HCT116 (cell line): ENCODE measurements at regions not wholly inside any gene's neighbourhood (a gene's known extent, or its start where the extent isn't known, plus 50 kb on each side); places are given as distances from the start of the nearest gene placed in this dataset.

Source experiments
- ATAC-seq: fragments of 200-7000 bp; cut with Tn5 transposase; 2 replicates; pipeline ENCODE4 v1.9.1; 2020; ENCODE audit warnings: mild to moderate bottlenecking, moderate library complexity
- BruUV-seq: library from RNA; stranded (reverse); fragments of 400-500 nt; replicated peaks from 2 replicates; lab custom pipeline; 2021; lab: Mats Ljungman, UMichigan
- CTCF ChIA-PET: fragments of 300-600 bp; sonication (Branson Sonifier 250); formaldehyde crosslinking; loops from one replicate; lab custom pipeline; 2021; ENCODE audit warnings: antibody characterized with exemption; lab: Charles Lee
- POLR2A ChIA-PET: fragments of 300-600, 350-600 bp; sonication (Branson Sonifier 250); formaldehyde crosslinking; loops from one replicate; lab custom pipeline; 2021; ENCODE audit warnings: antibody characterized with exemption; lab: Charles Lee
- RAD21 ChIA-PET, 2 experiments: fragments of 300-600 bp; sonication (Branson Sonifier 250); formaldehyde crosslinking; loops; one replicate each; lab custom pipeline; 2023; ENCODE audit warnings: low total read pairs in 2 of 2; ENCODE audit not compliant: uncharacterized antibody in 2 of 2, unreplicated experiment in 2 of 2, low non-redundant PET in 1 of 2; lab: Charles Lee
- DNase-seq: peaks from one replicate; pipeline ENCODE4 v3.0.0-alpha.2; 2010; ENCODE audit warnings: low read depth, low spot score
- H2AFZ ChIP-seq: fragments of 200-600 bp; shearing (Covaris generic), sonication (generic); 2 replicates; pipeline ENCODE4 v1.6.1; 2017; ENCODE audit warnings: low read depth, mixed run types, mixed read lengths, antibody characterized with exemption, low read length; ENCODE audit not compliant: poor library complexity, severe bottlenecking
- H3K27ac ChIP-seq: 2 replicates; pipeline ENCODE4 v1.5.1; 2012; ENCODE audit warnings: low read depth, low read length
- H3K27me3 ChIP-seq: fragments of 200-600 bp; sonication (generic); 2 replicates; pipeline ENCODE4 v1.6.1; 2016; ENCODE audit warnings: mixed run types, low read length, mixed read lengths; ENCODE audit not compliant: insufficient read depth
- H3K36me3 ChIP-seq, 2 experiments: fragments of 200-500 bp in 1 of 2; fragments of 200-600 bp in 1 of 2; sonication (Bioruptor generic) in 1 of 2; sonication (generic) in 1 of 2; 2 replicates each; pipeline versions ENCODE4 v1.5.1 to v1.6.1; 2014 to 2016; ENCODE audit warnings: low read length in 2 of 2, inconsistent platforms in 1 of 2, mixed read lengths in 1 of 2, mixed run types in 1 of 2; ENCODE audit not compliant: insufficient read depth in 2 of 2, control insufficient read depth in 1 of 2
- H3K4me1 ChIP-seq, 2 experiments: fragments of 200-600 bp in 1 of 2; sonication (generic) in 1 of 2; 2 replicates each; pipeline versions ENCODE4 v1.5.1 to v1.6.1; 2012 to 2017; ENCODE audit warnings: low read length in 2 of 2, inconsistent platforms in 1 of 2, mild to moderate bottlenecking in 1 of 2, mixed read lengths in 1 of 2, mixed run types in 1 of 2, moderate library complexity in 1 of 2; ENCODE audit not compliant: insufficient read depth in 2 of 2, control insufficient read depth in 1 of 2
- H3K4me2 ChIP-seq: fragments of 200-600 bp; sonication (generic); 2 replicates; pipeline ENCODE4 v1.6.1; 2017; ENCODE audit warnings: mixed run types, low read length, mixed read lengths
- H3K4me3 ChIP-seq, 2 experiments: fragments of 200-600 bp in 1 of 2; sonication (generic) in 1 of 2; replicated peaks in 1 of 2; 2 replicates each; pipeline ENCODE4 v1.5.1; 2011 to 2016; ENCODE audit warnings: low read length in 2 of 2, control low read depth in 1 of 2, low read depth in 1 of 2, mild to moderate bottlenecking in 1 of 2, mixed read lengths in 1 of 2, mixed run types in 1 of 2
- H3K79me2 ChIP-seq: fragments of 200-600 bp; sonication (generic); 2 replicates; pipeline ENCODE4 v1.6.1; 2017; ENCODE audit warnings: mild to moderate bottlenecking, mixed run types, low read length, moderate library complexity, mixed read lengths; ENCODE audit not compliant: insufficient read depth
- H3K9ac ChIP-seq: fragments of 200-600 bp; sonication (generic); 2 replicates; pipeline ENCODE4 v1.6.1; 2016; ENCODE audit warnings: low read length, mixed read lengths
- H3K9me2 ChIP-seq: fragments of 200-600 bp; sonication (generic), shearing (Covaris generic); 2 replicates; pipeline ENCODE4 v1.6.1; 2017; ENCODE audit warnings: mixed run types, mild to moderate bottlenecking, moderate library complexity; ENCODE audit not compliant: insufficient read depth
- H3K9me3 ChIP-seq, 2 experiments: fragments of 200-500 bp in 1 of 2; fragments of 200-600 bp in 1 of 2; sonication (Bioruptor generic) in 1 of 2; sonication (generic) in 1 of 2; 2 replicates each; pipeline ENCODE4 v1.6.1; 2014 to 2017; ENCODE audit warnings: low read length in 2 of 2, mixed read lengths in 2 of 2, inconsistent platforms in 1 of 2, low read depth in 1 of 2, mild to moderate bottlenecking in 1 of 2, mixed run types in 1 of 2, moderate library complexity in 1 of 2; ENCODE audit not compliant: control insufficient read depth in 1 of 2, insufficient read depth in 1 of 2
- H4K20me1 ChIP-seq: fragments of 200-600 bp; sonication (generic), shearing (Covaris generic); 2 replicates; pipeline ENCODE4 v1.6.1; 2017; ENCODE audit warnings: mixed run types, mild to moderate bottlenecking, moderate library complexity; ENCODE audit not compliant: insufficient read depth
- EGR1 ChIP-seq: IDR thresholded peaks from 2 replicates; pipeline ENCODE4 v1.6.1; 2012; ENCODE audit warnings: low read depth
- ELF1 ChIP-seq: IDR thresholded peaks from 2 replicates; pipeline ENCODE4 v1.6.1; 2012; ENCODE audit warnings: low read depth, borderline replicate concordance
- EZH2 ChIP-seq: fragments of 200-600 bp; sonication (generic); IDR thresholded peaks from 2 replicates; pipeline ENCODE4 v1.6.1; 2017; ENCODE audit warnings: antibody characterized with exemption, mixed run types
- FOSL1 ChIP-seq: IDR thresholded peaks from 2 replicates; pipeline ENCODE4 v1.6.1; 2012; ENCODE audit warnings: low read depth
- JUND ChIP-seq: IDR thresholded peaks from 2 replicates; pipeline ENCODE4 v1.6.1; 2012
- POLR2A ChIP-seq: IDR thresholded peaks from 2 replicates; pipeline ENCODE4 v1.7.0; 2011; ENCODE audit warnings: borderline replicate concordance; ENCODE audit not compliant: insufficient read depth, insufficient read length; ENCODE audit errors: extremely low read depth
- POLR2AphosphoS5 ChIP-seq: IDR thresholded peaks from 2 replicates; pipeline ENCODE4 v1.6.1; 2011; ENCODE audit warnings: mild to moderate bottlenecking, low read depth, low read length, moderate library complexity
- SRF ChIP-seq: IDR thresholded peaks from 2 replicates; pipeline ENCODE4 v1.6.1; 2012; ENCODE audit warnings: low read depth
- YY1 ChIP-seq: IDR thresholded peaks from 2 replicates; pipeline ENCODE4 v1.6.1; 2011; ENCODE audit warnings: low read length, low read depth, moderate library complexity, mild to moderate bottlenecking; ENCODE audit not compliant: insufficient replicate concordance; ENCODE audit errors: extremely low read depth
- ZBTB33 ChIP-seq: IDR thresholded peaks from 2 replicates; pipeline ENCODE4 v1.6.1; 2011; ENCODE audit warnings: mild to moderate bottlenecking, low read length, moderate library complexity; ENCODE audit not compliant: insufficient replicate concordance; ENCODE audit errors: extremely low read depth
- ZNF274 ChIP-seq: fragments of 200-500 bp; sonication (Bioruptor generic); IDR thresholded peaks from 2 replicates; pipeline ENCODE4 v1.6.1; 2014; ENCODE audit warnings: mild to moderate bottlenecking, low read depth, low read length, inconsistent platforms
- intact Hi-C: fragments of 100-400 bp; cut with micrococcal nuclease; formaldehyde crosslinking; loops from 2 replicates; pipeline ENCODE4 v1.10.0; 2022

- H3K4me1 ChIP-seq, result no peaks in the 10 kb centered on the region
- no peak overlapping the region for H3K27ac ChIP-seq
- H2AFZ ChIP-seq, result no peak overlapping the region
- no peaks in the 10 kb centered on the region for H3K9me3 ChIP-seq
- ChIA-PET POLR2A (no interaction called here), CTCF (no interaction called here)
- no peak for TF ChIP-seq ELF1
- no peak for TF ChIP-seq ZNF274
- TF ChIP-seq SRF, result no peak
- TF ChIP-seq EZH2, result no peak
- TF ChIP-seq, all 23 proteins: peak for 0
- H3K36me3 ChIP-seq, result no peaks in the 10 kb centered on the region
- no peak for DNase-seq
- no peak for ATAC-seq
- H3K79me2 ChIP-seq, result no peaks in the 10 kb centered on the region
- no peak overlapping the region for H3K4me3 ChIP-seq
- no peak overlapping the region for H3K4me2 ChIP-seq
- intact Hi-C loops, result no loop called here
- BruUV-seq, result no TSS peak
- no peaks in the 10 kb centered on the region for H4K20me1 ChIP-seq
- H3K27me3 ChIP-seq, result no peaks in the 10 kb centered on the region
- RAD21 ChIA-PET, result no interaction called here
- H3K9me2 ChIP-seq, result no peaks in the 10 kb centered on the region
- no peak overlapping the region for H3K9ac ChIP-seq
These were observed 367.1 kb downstream of the GPD2 start for GRCh38 chr2:156803243-156803642.

GRCh38 chr2:156803967-156804366 is 367.8 kb downstream of the GPD2 start:
- H3K27ac ChIP-seq, result no peak overlapping the region
- intact Hi-C loops, result no loop called here
- H2AFZ ChIP-seq, result no peak overlapping the region
- H3K4me1 ChIP-seq, result no peaks in the 10 kb centered on the region
- no peaks in the 10 kb centered on the region for H3K36me3 ChIP-seq
- no TSS peak for BruUV-seq
- H3K79me2 ChIP-seq, result no peaks in the 10 kb centered on the region
- H3K27me3 ChIP-seq, result no peaks in the 10 kb centered on the region
- RAD21 ChIA-PET, result no interaction called here
- DNase-seq, result no peak
- no peak overlapping the region for H3K4me2 ChIP-seq
- no peaks in the 10 kb centered on the region for H4K20me1 ChIP-seq
- ATAC-seq, result no peak
- no peak for TF ChIP-seq ZNF274
- no peak for TF ChIP-seq JUND
- TF ChIP-seq EZH2, result no peak
- no peak for TF ChIP-seq EGR1
- no peak for TF ChIP-seq ZBTB33
- TF ChIP-seq SRF, result no peak
- TF ChIP-seq ELF1, result no peak
- TF ChIP-seq POLR2A, result no peak
- TF ChIP-seq YY1, result no peak
- no peak for TF ChIP-seq POLR2AphosphoS5
- no peak for TF ChIP-seq FOSL1
- TF ChIP-seq, all 23 proteins: peak for 0
- H3K9me2 ChIP-seq, result no peaks in the 10 kb centered on the region
- no peak overlapping the region for H3K9ac ChIP-seq
- ChIA-PET POLR2A (no interaction called here), CTCF (no interaction called here)
- no peaks in the 10 kb centered on the region for H3K9me3 ChIP-seq
- H3K4me3 ChIP-seq, result no peak overlapping the region
